Fibroblast of mammary gland (primary cell): ENCODE measurements at regions not wholly inside any gene's neighbourhood (a gene's known extent, or its start where the extent isn't known, plus 50 kb on each side); places are given as distances from the start of the nearest gene placed in this dataset.
A peak's percentile ranks its signal among the peaks of the same experiment; 100 is the strongest.

Source experiments
- DNase-seq: peaks from one replicate; pipeline ENCODE4 v3.0.0-alpha.2; 2010; ENCODE audit warnings: low read depth
- H3K4me3 ChIP-seq: 2 replicates; pipeline ENCODE4 v1.5.1; 2011; ENCODE audit warnings: low read depth, mild to moderate bottlenecking, low read length, moderate library complexity; ENCODE audit not compliant: control insufficient read depth
- CTCF ChIP-seq: conservative IDR thresholded peaks from 2 replicates; pipeline ENCODE4 v1.5.1; 2011; ENCODE audit warnings: low read depth, low read length, inconsistent platforms; ENCODE audit not compliant: control insufficient read depth, insufficient read depth

GRCh38 chr16:9458816-9459215 is 367.4 kb downstream of the HAPSTR1 start:
- no peak for DNase-seq
- no peak for TF ChIP-seq CTCF
- H3K4me3 ChIP-seq, result no peak overlapping the region

DNA sequence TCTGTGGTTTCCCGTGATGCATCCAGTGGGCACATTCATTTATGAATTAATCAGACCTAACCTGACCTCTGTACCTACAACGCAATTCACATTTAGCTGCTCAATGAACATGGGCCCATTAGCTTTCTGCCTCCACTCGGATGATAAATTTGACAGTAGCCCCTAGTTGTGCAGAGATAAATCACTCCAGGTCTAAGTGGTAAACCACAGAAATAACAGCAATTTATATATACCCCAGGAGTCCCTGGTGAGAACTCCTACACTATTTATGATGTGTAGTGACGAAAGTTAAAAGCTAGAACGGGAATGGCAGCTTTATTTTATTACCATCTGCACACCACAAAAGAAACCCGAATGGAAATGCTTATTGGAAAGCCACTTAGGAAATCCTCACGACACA is 371.5 kb downstream of the HAPSTR1 start:
- no peak for TF ChIP-seq CTCF
- H3K4me3 ChIP-seq, result no peak overlapping the region
- no peak for DNase-seq

DNA sequence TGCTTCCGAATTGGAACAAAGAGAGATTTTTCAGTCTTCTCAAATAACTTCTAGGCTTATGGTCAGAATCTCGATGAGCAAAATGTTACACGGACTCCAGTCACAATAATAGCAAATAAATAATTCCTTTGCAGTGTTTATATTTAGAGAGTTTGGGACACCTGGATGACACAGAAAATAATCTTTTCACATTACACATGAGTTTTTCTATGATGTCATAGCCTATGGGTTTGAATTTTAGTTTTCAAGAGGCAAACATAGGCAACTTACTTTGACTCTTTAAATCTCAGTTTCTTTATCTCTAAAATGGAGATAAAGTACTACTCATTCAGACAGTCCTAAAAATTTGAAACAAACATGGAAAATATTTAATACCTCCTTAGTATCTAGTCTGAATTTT is 372.0 kb downstream of the HAPSTR1 start:
- no peak for DNase-seq
- no peak overlapping the region for H3K4me3 ChIP-seq
- no peak for TF ChIP-seq CTCF

GRCh38 chr16:9465161-9465560 is 373.7 kb downstream of the HAPSTR1 start:
- DNase-seq, result no peak
- no peak overlapping the region for H3K4me3 ChIP-seq
- no peak for TF ChIP-seq CTCF

DNA sequence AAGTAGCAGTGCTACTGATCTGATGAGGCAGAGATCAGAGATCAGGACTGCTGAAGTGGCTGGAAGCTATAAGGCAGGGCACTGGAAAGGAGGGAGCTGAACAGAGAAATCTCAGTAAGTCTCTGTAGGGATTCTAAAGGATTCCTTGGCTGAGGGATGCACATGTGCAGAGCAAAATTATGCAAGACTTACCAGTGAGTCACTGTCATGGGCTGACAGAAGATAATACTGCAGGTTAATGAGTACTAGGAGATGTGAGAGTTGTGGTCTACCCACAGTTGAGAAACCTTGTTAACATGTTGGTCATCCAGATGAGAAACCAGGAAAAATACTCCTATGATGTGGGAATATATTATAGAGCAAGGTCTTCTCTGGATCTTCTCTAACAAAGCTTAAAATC is 378.1 kb downstream of the HAPSTR1 start:
- peak; percentile 28 for DNase-seq
- TF ChIP-seq CTCF, result no peak
- no peak overlapping the region for H3K4me3 ChIP-seq

GRCh38 chr16:9476744-9477143 is 385.3 kb downstream of the HAPSTR1 start:
- no peak for DNase-seq
- no peak for TF ChIP-seq CTCF
- H3K4me3 ChIP-seq, result no peak overlapping the region

GRCh38 chr16:9479008-9479407 is 387.6 kb downstream of the HAPSTR1 start:
- no peak for DNase-seq
- H3K4me3 ChIP-seq, result no peak overlapping the region
- TF ChIP-seq CTCF, result no peak
